K562 (cell line): ENCODE measurements at regions not wholly inside any gene's neighbourhood (a gene's known extent, or its start where the extent isn't known, plus 50 kb on each side); places are given as distances from the start of the nearest gene placed in this dataset.

Experiments used
- NFIC ChIP-seq: fragments of 450-650 bp; IDR thresholded peaks from 2 replicates; pipeline ENCODE4 v1.6.1; 2017; ENCODE audit warnings: mild to moderate bottlenecking, inconsistent platforms
- TF ChIP-seq, protein P1 (sequence below), 2 experiments: fragments of 450-650 bp; formaldehyde crosslinking in 1 of 2; IDR thresholded peaks; 2 replicates each; pipeline versions ENCODE4 v1.4.0 to v1.6.1; 2014 to 2020; ENCODE audit warnings: mild to moderate bottlenecking in 2 of 2, borderline replicate concordance in 1 of 2, low read depth in 1 of 2

DNA sequence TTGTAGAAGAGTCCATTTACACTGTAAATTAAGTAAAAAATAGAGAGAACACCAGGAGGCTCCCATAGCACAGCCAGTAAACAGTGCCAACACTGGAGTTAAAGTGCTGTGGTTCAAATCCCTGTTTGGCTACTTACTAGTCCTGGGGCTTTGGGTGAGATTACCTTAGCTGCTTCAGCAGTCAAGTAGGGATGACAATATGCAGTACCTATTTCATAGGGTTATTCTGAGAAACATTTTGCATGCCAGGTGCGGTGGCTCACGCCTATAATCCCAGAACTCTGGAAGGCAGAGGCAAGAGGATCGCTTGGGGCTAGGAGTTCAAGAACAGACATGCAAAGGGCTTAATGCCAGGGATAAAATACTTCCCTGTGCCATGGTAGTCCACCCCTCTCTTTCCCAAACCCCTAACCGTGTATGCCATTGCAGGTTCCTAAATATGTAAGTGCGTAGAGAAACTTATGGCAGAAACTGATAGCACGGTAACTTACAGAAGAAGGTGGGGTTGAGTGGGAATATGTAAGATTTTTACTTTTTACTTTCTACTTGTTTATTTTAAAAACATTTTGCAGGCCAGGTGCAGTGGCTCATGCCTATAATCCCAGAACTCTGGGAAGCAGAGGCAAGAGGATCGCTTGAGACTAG is 86.4 kb upstream of the PICALM start:
- no peak for TF ChIP-seq NFIC
- TF ChIP-seq, protein P1, sequence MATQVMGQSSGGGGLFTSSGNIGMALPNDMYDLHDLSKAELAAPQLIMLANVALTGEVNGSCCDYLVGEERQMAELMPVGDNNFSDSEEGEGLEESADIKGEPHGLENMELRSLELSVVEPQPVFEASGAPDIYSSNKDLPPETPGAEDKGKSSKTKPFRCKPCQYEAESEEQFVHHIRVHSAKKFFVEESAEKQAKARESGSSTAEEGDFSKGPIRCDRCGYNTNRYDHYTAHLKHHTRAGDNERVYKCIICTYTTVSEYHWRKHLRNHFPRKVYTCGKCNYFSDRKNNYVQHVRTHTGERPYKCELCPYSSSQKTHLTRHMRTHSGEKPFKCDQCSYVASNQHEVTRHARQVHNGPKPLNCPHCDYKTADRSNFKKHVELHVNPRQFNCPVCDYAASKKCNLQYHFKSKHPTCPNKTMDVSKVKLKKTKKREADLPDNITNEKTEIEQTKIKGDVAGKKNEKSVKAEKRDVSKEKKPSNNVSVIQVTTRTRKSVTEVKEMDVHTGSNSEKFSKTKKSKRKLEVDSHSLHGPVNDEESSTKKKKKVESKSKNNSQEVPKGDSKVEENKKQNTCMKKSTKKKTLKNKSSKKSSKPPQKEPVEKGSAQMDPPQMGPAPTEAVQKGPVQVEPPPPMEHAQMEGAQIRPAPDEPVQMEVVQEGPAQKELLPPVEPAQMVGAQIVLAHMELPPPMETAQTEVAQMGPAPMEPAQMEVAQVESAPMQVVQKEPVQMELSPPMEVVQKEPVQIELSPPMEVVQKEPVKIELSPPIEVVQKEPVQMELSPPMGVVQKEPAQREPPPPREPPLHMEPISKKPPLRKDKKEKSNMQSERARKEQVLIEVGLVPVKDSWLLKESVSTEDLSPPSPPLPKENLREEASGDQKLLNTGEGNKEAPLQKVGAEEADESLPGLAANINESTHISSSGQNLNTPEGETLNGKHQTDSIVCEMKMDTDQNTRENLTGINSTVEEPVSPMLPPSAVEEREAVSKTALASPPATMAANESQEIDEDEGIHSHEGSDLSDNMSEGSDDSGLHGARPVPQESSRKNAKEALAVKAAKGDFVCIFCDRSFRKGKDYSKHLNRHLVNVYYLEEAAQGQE (IDR thresholded peaks at IDR 0.05; ENCODE audit: borderline replicate concordance), result peak; percentile 61; the same call in 1 of the 2 replicates
- TF ChIP-seq, protein P1 (CRISPR knock-in tag; IDR thresholded peaks at IDR 0.05; ENCODE audit: low read depth), result no peak
